ENCODE measurements at regions not wholly inside any gene's neighbourhood (a gene's known extent, or its start where the extent isn't known, plus 50 kb on each side); places are given as distances from the start of the nearest gene placed in this dataset.
"Not testable (repeated sequence)": the region's sequence is repeated elsewhere in the genome, so short reads cannot be mapped to it uniquely, and the experiment has no call there.

GRCh38 chr9:30243467-30243866 lies 2141.0 kb upstream of the ACO1 start:
- no peak for DNase-seq

DNA sequence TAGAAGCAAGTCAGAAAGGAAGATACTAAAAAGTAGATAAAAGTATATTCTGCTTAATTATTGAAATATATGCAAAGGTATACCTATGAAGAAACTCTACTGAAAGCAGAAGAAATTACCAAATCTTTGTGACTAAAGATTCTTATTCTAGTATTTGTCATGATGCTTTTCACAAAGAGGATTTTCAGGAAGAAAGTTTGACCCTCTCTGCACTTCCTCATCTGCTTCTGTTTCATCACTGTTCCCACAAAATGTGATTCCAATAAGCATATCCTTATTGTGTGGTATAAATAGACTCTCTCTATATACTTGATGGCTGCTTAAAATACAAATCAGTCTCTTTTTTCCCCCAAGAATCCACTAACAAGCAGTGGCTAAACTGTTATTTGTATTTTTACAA lies 2139.6 kb upstream of the ACO1 start:
- no peak for DNase-seq

DNA sequence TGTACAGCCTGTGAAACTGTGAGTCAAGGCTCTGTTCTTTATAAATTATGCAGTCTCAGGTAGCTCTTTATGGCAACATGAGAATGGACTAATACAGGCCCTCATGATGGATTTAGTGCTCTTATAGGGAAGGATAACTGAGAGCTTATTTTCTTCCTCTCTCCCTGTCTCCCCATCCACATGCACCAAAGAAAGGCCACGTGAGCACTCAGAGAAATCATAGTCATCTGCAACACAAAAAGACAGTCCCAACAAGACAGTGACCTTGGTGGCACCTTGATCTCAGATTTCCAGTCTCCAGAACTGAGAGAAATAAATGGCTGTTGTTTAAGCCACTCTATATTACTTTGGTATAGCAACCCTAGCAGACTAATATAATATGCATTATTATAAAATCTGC lies 2133.6 kb upstream of the ACO1 start:
- DNase-seq: no peak

DNA sequence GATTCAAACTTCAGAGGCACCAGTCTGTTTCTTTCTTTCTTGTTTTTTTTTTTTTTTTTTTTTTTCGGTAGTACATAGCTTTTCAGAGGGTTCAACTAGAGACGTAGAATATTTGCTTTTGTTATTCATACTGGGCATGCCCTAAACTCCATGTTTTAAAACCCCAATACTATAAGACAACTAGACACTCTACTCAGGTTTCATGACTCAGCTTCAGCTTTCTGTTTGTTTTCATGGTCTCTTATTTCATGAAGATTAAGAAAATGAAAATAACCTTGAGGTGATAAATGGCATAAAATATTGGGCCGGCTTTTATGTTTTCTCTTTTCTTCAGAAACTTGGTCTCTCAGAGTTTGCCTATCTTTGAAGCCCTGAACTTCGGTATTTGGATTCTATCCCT lies 2126.3 kb upstream of the ACO1 start:
- no peak for DNase-seq

DNA sequence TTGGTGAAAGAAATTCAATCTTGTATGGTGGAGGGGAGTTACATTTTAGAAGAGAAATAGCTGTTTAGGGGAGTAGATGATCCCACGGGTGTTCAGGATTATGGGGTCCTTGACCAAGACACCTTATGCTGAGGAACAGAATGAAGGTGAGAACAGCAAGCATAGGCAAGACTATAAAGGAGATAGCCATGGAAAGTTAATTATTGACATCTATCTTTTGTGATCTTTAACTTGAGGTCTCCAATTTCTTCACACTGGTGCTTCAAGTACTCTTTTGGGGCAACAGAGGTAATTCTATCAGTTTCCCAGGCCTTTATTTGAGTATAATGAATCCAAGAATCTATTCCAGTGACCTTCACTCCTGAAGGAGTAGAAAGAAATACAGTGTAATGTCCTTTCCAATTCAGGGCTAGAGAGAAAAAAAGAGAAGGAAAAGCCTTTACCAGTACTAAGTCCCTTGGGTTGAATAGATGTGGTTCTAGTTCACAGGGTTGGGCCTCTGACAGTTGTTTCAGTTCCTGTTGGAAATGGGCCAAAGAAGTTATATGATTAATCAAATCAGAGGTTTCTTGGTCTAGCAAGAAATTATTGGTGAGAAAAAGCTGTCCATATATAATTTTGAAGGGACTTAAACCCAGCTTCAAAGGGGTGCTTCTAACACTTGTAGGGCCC lies 2104.1 kb upstream of the ACO1 start:
- DNase-seq: no peak

- DNase-seq: no peak
Measured at GRCh38 chr9:30289435-30289834, 2095.0 kb upstream of the ACO1 start.

GRCh38 chr9:30292026-30292425 lies 2092.4 kb upstream of the ACO1 start:
- not testable (repeated sequence) for DNase-seq

GRCh38 chr9:30293231-30293630 lies 2091.2 kb upstream of the ACO1 start:
- DNase-seq: no peak

DNA sequence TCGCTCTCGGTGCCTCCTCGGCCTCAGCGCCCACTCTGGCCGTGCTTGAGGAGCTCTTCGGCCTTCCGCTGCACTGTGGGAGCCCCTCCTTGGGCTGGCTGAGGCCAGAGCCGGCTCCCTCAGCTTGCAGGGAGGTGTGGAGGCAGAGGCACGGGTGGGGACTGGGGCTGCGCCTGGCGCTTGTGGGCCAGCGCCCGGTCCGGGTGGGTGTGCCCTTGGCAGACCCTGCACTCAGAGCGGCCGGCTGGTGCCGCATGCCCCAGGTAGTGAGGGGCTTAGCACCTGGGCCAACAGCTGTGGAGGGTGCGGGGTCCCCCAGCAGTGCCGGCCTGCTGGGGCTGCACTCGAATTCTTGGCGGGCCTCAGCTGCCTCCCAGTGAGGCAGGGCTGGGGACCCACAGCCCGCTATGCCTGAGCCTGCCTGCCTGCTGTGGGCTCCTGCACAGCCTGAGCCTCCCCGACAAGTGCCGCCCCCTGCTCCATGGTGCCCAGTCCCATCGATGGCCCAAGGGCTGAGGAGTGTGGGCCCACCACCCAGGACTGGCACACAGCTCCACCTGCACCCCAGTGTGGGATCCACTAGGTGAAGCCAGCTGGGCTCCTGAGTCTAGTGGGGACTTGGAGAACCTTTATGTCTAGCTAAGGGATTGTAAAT lies 2085.2 kb upstream of the ACO1 start:
- no peak for DNase-seq

- DNase-seq: peak; percentile 2
Measured at GRCh38 chr9:30301271-30301963, 2083.0 kb upstream of the ACO1 start.

GRCh38 chr9:30310711-30311110 lies 2073.7 kb upstream of the ACO1 start:
- DNase-seq: no peak

GRCh38 chr9:30329431-30329830 lies 2055.0 kb upstream of the ACO1 start:
- DNase-seq: no peak

GRCh38 chr9:30348904-30349303 lies 2035.5 kb upstream of the ACO1 start:
- DNase-seq: no peak

GRCh38 chr9:30349526-30350513 lies 2034.6 kb upstream of the ACO1 start:
- DNase-seq: no peak

DNA sequence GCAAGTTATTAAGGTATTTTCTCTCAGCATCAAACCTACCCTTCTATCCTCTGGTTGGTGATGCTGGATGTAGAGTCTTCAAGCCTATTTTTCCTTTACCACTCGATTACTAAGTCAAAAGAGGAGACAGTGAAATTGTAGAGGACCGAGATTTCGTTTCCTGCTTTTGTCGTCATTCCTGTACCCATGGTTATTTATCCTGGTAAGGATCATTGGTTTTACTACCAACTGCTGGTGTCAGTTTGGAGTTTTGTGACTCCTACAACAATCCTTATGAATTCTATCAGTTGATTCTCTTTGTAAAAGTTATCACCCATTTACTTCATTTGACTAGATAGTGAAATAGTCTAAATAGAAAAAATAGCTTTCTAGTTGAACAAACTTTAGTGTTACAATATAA lies 2028.2 kb upstream of the ACO1 start:
- DNase-seq: no peak

DNA sequence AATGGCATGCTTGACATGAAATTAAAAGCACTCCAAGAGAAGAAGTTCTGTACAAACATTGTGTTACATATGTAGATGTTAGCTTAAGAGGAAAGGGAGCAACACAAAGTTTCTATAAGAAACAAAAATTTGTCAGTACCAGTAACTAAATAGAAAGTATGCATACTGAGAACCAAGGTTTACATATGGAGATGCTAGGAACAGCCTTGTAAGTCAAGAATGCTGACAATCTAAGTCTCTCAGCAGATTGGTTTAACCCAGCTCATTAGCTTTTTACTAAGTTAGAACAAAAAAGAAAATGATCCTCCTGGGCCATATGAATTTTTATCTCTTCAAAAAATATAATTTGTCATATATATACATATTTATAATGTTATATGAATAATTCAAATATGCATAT lies 2022.1 kb upstream of the ACO1 start:
- no peak for DNase-seq

DNA sequence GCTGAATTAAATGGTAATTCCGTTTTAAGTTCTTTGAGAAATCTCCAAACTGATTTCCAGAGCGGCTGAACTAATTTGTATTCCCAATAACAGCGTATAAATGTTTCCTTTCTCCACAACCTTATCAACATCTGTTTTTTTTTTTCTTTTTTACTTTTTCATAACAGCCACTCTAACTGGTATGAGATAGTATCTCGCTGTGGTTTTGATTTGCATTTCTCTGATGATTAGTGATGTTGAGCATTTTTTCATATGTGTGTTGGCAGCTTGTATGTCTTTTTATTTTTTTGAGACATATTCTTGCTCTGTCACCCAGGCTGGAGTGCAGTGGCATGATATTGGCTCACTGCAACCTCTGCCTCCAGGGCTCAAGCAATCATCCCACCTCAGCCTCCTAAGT lies 2018.3 kb upstream of the ACO1 start:
- DNase-seq: not testable (repeated sequence)

DNA sequence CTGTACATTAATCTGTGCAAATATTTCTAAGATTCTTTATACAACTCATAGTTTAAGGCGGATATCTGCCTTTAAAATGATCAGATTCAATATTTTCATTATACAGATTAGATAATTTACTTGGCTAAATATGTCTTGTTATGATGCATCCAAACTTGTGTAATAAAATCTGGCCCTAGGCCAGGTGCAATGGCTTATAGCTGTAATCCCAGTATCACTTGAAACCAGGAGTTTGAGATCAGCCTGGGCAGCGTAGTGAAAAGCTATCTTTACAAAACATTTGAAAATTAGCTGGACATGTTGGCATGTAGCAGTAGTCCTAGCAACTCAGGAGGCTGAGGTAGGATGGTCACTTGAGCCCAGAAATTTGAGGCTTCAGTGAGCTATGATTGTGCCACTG lies 2002.2 kb upstream of the ACO1 start:
- no peak for DNase-seq

DNA sequence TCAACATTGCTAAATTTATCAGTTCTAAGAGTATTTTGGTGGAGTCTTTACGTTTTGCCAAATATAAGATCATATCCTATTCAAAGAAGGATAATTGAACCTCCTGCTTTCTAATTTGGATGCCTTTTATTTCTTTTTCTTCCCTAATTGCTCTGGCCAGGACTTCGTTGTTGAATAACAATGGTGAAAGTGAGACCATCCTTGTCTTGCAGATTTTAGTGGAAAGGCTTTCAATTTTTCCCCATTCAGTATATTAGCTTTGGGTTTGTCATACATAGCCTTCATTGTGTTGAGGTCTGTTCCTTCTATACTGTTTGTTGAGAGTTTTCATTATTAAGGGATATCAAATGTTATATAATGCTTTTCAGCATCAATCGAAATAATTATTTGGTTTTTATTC lies 1974.2 kb upstream of the ACO1 start:
- no peak for DNase-seq

GRCh38 chr9:30411571-30411970 lies 1972.9 kb upstream of the ACO1 start:
- no peak for DNase-seq

GRCh38 chr9:30459156-30459555 lies 1925.3 kb upstream of the ACO1 start:
- DNase-seq: no peak

GRCh38 chr9:30476826-30477225 lies 1907.6 kb upstream of the ACO1 start:
- no peak for DNase-seq

GRCh38 chr9:30478684-30479083 lies 1905.8 kb upstream of the ACO1 start:
- DNase-seq: no peak

Data from CD4-positive, alpha-beta T cell treated with Interferon gamma for 1 hour (primary cell).